Transverse colon (tissue), 4 donors: ENCODE measurements at regions not wholly inside any gene's neighbourhood (a gene's known extent, or its start where the extent isn't known, plus 50 kb on each side); places are given as distances from the start of the nearest gene placed in this dataset.

Experiments used
- DNase-seq: peaks from one replicate; pipeline ENCODE4 v3.0.0-alpha.2; 2019
- H3K27ac ChIP-seq, 4 donors: fragments of 200-600 bp; sonication (generic); 2 replicates each; pipeline ENCODE4 v1.5.1; 2016 to 2018; ENCODE audit warnings: inconsistent platforms in 4 of 4
- H3K27me3 ChIP-seq: fragments of 200-600 bp; sonication (generic); 2 replicates; pipeline ENCODE4 v1.5.1; 2017; ENCODE audit warnings: inconsistent platforms
- H3K36me3 ChIP-seq, 4 donors: fragments of 200-600 bp; sonication (generic); 2 replicates each; pipeline ENCODE4 v1.5.1; 2017 to 2019; ENCODE audit warnings: inconsistent platforms in 4 of 4
- H3K4me1 ChIP-seq, 4 donors: fragments of 200-600 bp; sonication (generic); 2 replicates each; pipeline ENCODE4 v1.5.1; 2017 to 2020; ENCODE audit warnings: inconsistent platforms in 4 of 4
- H3K4me3 ChIP-seq, 4 donors: fragments of 200-600 bp; sonication (generic); 1 replicate in 1 of 4; 2 replicates in 3 of 4; pipeline versions ENCODE4 v1.5.1 to v1.6.1; 2017 to 2019; ENCODE audit warnings: inconsistent platforms in 4 of 4
- H3K9me3 ChIP-seq, 2 donors: fragments of 200-600 bp; sonication (generic); 2 replicates each; pipeline ENCODE4 v1.5.1; 2017 to 2019; ENCODE audit warnings: inconsistent platforms in 2 of 2
- EP300 ChIP-seq: sonication (generic); formaldehyde crosslinking; IDR thresholded peaks from one replicate; pipeline ENCODE4 v1.6.1; 2017; ENCODE audit warnings: antibody characterized with exemption, low read depth
- POLR2A ChIP-seq: fragments of 450-650 bp; IDR thresholded peaks from one replicate; pipeline ENCODE4 v1.6.1; 2016; ENCODE audit warnings: antibody characterized with exemption, mild to moderate bottlenecking, moderate library complexity
- POLR2AphosphoS5 ChIP-seq, 3 donors: sonication (generic); formaldehyde crosslinking; IDR thresholded peaks; one replicate each; pipeline ENCODE4 v1.6.1; 2016; ENCODE audit warnings: antibody characterized with exemption in 3 of 3
- WGBS, 2 donors: methylation state at CpG; one replicate each; pipeline ENCODE4 v1.1.5; 2018; ENCODE audit warnings: low coverage in 1 of 2; 5-methylcytosine and 5-hydroxymethylcytosine counted together
- in situ Hi-C, 4 donors: fragments of 200-750 bp; cut with MboI; loops; one replicate each; pipeline versions ENCODE4 v1.15.0 to v1.15.1; 2017; ENCODE audit warnings: low sequenced_read_pairs in 3 of 4, low pct_ligation_motif_present in 1 of 4, low pct_unique_long_range_greater_than_20kb in 1 of 4
- intact Hi-C: fragments of 100-400 bp; cut with DNase I; formaldehyde crosslinking; loops from one replicate; pipeline ENCODE4 v1.15.1; 2023; ENCODE audit warnings: low total_unique reads
- TF ChIP-seq, protein P1 (sequence below), 5 experiments: fragments of 200-600 bp in 3 of 5; fragments of 450-650 bp in 2 of 5; sonication (generic) in 3 of 5; IDR thresholded peaks; 1 replicate in 2 of 5; 2 replicates in 3 of 5; pipeline ENCODE4 v1.5.1; 2016 to 2017; ENCODE audit warnings: antibody characterized with exemption in 5 of 5, inconsistent platforms in 3 of 5, mild to moderate bottlenecking in 2 of 5, moderate library complexity in 1 of 5

DNA sequence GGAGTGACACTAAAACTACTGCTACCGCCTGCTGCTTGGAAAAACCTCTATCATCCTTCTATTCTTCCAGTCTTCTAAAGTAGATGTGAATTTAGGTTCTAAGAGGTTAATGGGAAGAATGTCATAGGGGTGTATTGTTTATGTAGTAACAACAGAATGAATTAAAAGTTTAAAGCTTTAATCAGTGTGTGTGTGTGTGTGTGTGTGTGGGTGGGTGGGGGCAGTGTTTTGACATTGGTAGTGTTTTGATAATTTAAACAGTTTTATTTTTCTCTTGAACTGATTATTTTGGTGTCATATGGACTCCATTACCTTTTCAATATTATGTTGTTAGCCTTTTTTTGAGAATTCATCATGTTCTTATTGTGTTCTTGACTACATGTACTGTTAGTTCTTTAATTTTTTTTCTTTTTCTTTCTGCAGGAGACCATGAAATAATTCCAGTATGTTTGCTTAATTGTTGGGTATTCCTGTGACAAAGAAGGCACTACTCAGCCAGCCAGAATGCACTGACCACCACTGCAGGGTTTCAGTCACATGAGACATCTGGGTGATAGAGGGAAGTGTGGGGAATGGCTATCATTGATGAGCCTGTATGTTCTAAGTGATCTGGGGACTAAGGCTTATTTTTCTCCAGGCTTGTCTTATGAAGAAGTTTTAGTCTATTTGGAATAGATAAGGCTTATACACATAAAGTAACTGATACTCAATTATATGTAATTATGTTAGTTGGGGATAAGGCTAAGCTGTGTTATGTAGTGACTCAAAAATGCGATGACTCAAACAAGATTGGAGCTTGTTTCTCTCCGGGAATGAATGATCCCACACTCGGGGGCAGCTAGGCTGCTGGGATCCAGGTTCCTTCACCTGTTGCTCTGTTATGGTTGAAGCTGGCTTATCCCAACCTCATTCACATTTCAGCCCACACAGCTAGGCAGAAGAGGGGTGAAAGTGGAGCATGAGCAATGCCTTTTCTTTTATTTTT is 50.2 kb upstream of the ACTBL2 start:
- no peaks in the 10 kb centered on the region for H3K27me3 ChIP-seq

More for the DNA sequence above, 50.2 kb upstream of the ACTBL2 start:
- no peaks in the 10 kb centered on the region for H3K9me3 ChIP-seq
- 58 to 100% methylated on average over 1 to 4 of the region's 4 CpGs for WGBS, 2 donors
- TF ChIP-seq POLR2AphosphoS5 (IDR thresholded peaks at IDR 0.05) = no peak
- TF ChIP-seq, protein P1, sequence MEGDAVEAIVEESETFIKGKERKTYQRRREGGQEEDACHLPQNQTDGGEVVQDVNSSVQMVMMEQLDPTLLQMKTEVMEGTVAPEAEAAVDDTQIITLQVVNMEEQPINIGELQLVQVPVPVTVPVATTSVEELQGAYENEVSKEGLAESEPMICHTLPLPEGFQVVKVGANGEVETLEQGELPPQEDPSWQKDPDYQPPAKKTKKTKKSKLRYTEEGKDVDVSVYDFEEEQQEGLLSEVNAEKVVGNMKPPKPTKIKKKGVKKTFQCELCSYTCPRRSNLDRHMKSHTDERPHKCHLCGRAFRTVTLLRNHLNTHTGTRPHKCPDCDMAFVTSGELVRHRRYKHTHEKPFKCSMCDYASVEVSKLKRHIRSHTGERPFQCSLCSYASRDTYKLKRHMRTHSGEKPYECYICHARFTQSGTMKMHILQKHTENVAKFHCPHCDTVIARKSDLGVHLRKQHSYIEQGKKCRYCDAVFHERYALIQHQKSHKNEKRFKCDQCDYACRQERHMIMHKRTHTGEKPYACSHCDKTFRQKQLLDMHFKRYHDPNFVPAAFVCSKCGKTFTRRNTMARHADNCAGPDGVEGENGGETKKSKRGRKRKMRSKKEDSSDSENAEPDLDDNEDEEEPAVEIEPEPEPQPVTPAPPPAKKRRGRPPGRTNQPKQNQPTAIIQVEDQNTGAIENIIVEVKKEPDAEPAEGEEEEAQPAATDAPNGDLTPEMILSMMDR (IDR thresholded peaks at IDR 0.05) = no peak
- TF ChIP-seq POLR2A = no peak
- no peak for TF ChIP-seq EP300
- intact Hi-C loops (no loop called here), in situ Hi-C loops (no loop called here)
- H3K4me1 ChIP-seq = no peaks in the 10 kb centered on the region
- no peak overlapping the region for H3K4me3 ChIP-seq
- no peaks in the 10 kb centered on the region for H3K36me3 ChIP-seq
- DNase-seq = no peak
- no peak overlapping the region for H3K27ac ChIP-seq
